GM21390 (cell line): ENCODE measurements at regions not wholly inside any gene's neighbourhood (a gene's known extent, or its start where the extent isn't known, plus 50 kb on each side); places are given as distances from the start of the nearest gene placed in this dataset.
"Not testable (repeated sequence)": the region's sequence is repeated elsewhere in the genome, so short reads cannot be mapped to it uniquely, and the experiment has no call there.

Experiments used
- ATAC-seq: cut with Tn5 transposase; IDR thresholded peaks from one replicate; pipeline ENCODE4 v1.9.1; 2021; ENCODE audit not compliant: unreplicated experiment

- ATAC-seq, result no peak
Observed at GRCh38 chr20:5393218-5393870, 76.6 kb upstream of the PROKR2 start.

GRCh38 chr20:5390720-5391119 is 74.0 kb upstream of the PROKR2 start:
- ATAC-seq, result no peak

GRCh38 chr20:5386846-5387245 is 70.1 kb upstream of the PROKR2 start:
- ATAC-seq, result not testable (repeated sequence)

GRCh38 chr20:5381527-5381926 is 64.8 kb upstream of the PROKR2 start:
- not testable (repeated sequence) for ATAC-seq

GRCh38 chr20:5377484-5377883 is 60.7 kb upstream of the PROKR2 start:
- ATAC-seq, result no peak

- ATAC-seq, result no peak
Observed at GRCh38 chr20:5376228-5376627, 59.5 kb upstream of the PROKR2 start.

GRCh38 chr20:5374171-5374570 is 57.4 kb upstream of the PROKR2 start:
- no peak for ATAC-seq

- no peak for ATAC-seq
Observed at GRCh38 chr20:5372371-5372770, 55.6 kb upstream of the PROKR2 start.

- no peak for ATAC-seq
Observed at GRCh38 chr20:5369629-5370028, 52.9 kb upstream of the PROKR2 start.
